ENCODE measurements at regions not wholly inside any gene's neighbourhood (a gene's known extent, or its start where the extent isn't known, plus 50 kb on each side); places are given as distances from the start of the nearest gene placed in this dataset.

DNA sequence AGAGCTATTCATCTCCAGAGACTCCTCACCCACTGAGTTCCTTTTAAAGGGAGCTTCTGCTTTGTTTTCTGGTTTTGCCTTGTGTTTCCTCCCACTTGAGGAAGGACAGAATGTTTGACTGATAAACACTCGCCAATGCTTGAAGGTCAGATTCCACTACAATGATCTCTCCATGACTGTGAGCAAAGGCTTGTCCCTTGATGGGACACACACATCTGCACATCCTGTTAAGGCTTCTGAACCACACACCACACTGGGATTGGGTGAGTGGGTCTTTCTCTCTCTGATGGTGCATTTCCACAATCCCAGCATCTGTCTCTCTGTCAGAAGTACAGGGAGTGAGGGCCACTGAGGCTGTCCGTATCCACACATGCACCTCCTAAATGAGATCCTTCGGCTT, 245.3 kb downstream of the IRS2 start:
- no peak for DNase-seq (ENCODE audit: low spot score)
- no peak overlapping the region for H3K4me3 ChIP-seq
- TF ChIP-seq, protein P1, sequence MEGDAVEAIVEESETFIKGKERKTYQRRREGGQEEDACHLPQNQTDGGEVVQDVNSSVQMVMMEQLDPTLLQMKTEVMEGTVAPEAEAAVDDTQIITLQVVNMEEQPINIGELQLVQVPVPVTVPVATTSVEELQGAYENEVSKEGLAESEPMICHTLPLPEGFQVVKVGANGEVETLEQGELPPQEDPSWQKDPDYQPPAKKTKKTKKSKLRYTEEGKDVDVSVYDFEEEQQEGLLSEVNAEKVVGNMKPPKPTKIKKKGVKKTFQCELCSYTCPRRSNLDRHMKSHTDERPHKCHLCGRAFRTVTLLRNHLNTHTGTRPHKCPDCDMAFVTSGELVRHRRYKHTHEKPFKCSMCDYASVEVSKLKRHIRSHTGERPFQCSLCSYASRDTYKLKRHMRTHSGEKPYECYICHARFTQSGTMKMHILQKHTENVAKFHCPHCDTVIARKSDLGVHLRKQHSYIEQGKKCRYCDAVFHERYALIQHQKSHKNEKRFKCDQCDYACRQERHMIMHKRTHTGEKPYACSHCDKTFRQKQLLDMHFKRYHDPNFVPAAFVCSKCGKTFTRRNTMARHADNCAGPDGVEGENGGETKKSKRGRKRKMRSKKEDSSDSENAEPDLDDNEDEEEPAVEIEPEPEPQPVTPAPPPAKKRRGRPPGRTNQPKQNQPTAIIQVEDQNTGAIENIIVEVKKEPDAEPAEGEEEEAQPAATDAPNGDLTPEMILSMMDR (IDR thresholded peaks at IDR 0.05), result no peak
- no peak overlapping the region for H3K27ac ChIP-seq

DNA sequence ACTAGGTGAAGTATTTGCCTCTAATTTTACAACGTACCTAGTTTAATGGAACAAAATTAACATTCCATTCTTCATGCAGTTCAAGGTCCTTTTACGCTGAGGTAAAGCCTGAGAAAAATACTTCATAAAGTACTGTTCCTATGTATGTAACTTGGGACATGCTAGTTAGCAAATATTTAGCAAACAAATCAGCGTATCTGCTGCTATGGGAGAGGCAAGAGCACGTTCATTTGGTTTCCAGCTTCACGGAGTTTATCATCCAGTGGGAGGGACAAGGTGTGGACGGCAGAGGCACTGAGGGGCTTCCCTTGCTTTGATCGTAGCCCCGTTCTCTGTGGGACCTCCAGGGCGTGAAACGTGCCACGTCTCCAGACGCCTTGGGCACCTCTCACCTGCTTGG, 248.8 kb downstream of the IRS2 start:
- DNase-seq (ENCODE audit: low spot score), result no peak
- Histone ChIP-seq H3K27ac (no peak overlapping the region), H3K4me3 (no peak overlapping the region)
- TF ChIP-seq, protein P1 (IDR thresholded peaks at IDR 0.05), result no peak

DNA sequence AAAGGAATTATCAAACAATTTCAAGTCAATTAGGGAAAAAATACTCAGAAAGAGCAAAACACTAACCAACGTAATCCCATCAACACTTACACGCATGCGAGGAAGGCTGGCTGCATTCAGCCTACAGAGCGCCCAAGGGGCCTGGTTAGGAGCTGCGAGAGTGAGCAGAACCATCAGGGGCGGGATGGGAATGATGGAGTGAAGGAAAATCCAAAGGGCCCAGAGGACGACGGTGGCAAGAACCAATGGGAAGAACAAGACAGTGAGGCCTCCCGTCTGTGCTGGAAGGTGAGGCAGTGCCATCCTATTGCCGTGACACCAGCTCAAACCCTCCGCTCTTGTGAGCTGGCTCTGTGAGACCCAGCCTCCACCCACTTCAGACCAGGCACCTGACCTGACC, 253.0 kb downstream of the IRS2 start:
- TF ChIP-seq, protein P1 (IDR thresholded peaks at IDR 0.05), result no peak
- Histone ChIP-seq H3K27ac (no peak overlapping the region), H3K4me3 (no peak overlapping the region)
- no peak for DNase-seq (ENCODE audit: low spot score)

DNA sequence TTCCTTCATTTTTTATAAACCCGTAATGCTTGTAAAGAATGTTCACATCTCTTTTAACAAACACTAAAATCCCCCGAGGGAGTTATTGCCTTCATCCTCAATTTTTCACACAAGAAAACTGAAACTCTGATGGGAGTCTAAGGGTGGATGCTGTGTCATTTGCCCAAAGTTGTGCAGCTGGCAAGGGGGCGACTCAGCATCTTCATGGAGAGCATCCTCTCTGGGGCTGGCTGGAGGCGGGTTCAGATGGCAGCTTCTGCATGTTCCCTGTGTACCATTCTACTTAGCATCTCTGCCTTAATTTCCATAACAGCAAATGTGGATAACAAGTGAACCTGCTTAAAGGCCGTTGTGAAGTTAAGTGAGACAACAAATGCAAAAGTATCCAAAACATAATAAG, 256.4 kb downstream of the IRS2 start:
- H3K4me3 ChIP-seq, result no peak overlapping the region
- no peak for DNase-seq (ENCODE audit: low spot score)
- no peak overlapping the region for H3K27ac ChIP-seq
- TF ChIP-seq, protein P1 (IDR thresholded peaks at IDR 0.05), result no peak

DNA sequence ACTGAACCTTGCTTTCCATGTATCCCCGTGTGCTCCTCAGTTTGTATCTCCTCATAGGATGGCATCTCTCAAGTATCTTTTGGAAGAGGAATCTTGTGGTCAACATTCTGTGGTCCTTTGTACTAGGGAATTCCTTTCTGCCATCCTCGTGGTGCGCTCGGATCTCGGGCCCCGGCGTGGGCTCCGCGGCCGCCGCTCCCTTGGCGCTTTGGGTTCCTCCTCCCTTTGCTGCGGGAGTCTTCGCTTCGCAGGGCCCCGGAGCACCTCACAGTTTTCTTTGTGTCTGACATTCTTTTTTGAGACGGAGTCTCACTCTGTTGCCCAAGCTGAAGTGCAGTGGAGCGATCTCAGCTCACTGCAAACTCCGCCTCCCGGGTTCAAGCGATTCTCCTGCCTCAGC, 264.7 kb downstream of the IRS2 start:
- no peak for DNase-seq (ENCODE audit: low spot score)
- Histone ChIP-seq H3K4me3 (no peak overlapping the region), H3K27ac (no peak overlapping the region)
- TF ChIP-seq, protein P1 (IDR thresholded peaks at IDR 0.05), result no peak

DNA sequence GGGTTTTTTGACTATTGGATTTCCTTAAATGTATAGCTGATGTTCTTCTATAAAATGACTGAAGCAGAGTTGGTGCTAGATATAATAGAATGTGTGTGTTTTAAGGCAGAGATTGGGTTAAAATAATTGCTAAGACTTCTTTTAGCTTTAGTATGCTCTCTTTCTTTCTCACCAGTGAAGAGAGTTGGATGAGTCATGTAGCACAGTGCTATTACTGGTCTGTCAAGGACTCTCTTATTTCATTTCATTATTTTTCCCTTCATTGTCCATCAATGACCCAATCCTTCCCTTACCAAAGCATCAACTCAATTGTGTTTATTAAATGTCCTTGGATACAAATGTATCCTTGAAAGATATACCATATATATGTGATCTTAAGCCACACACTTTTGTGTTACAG, 268.9 kb downstream of the IRS2 start:
- no peak overlapping the region for H3K27ac ChIP-seq
- no peak overlapping the region for H3K4me3 ChIP-seq
- DNase-seq (ENCODE audit: low spot score), result no peak
- TF ChIP-seq, protein P1 (IDR thresholded peaks at IDR 0.05), result no peak

DNA sequence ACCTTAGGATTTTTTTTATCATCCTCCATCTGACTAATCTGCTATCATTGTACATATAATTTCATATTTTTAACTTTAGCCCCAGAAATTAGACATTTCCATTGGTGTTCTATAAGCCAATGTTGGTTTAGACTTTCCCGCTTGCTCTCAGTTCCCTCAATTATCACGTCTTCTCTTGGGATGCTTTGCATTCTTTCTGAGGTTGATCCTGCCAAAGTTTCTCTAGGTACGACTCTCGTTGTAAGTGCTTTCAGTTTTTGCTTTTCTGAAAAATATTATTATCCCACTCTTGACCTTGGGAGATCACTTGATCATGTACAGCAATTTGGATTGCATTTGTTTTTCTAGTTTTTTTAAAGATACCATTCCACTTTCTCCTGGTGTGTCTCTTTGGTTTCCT, 270.2 kb downstream of the IRS2 start:
- no peak for DNase-seq (ENCODE audit: low spot score)
- H3K27ac ChIP-seq, result no peak overlapping the region
- TF ChIP-seq, protein P1 (IDR thresholded peaks at IDR 0.05), result no peak
- no peak overlapping the region for H3K4me3 ChIP-seq
